PC-9 (cell line): ENCODE measurements at regions not wholly inside any gene's neighbourhood (a gene's known extent, or its start where the extent isn't known, plus 50 kb on each side); places are given as distances from the start of the nearest gene placed in this dataset.

Source experiments
- BruUV-seq: library from RNA; stranded (reverse); fragments of 400-500 nt; replicated peaks from 2 replicates; lab custom pipeline; 2021; lab: Mats Ljungman, UMichigan
- CTCF ChIA-PET: fragments of 300-600 bp; sonication (Branson Sonifier 250); formaldehyde crosslinking; loops from one replicate; lab custom pipeline; 2022; ENCODE audit warnings: antibody characterized with exemption; lab: Charles Lee
- POLR2A ChIA-PET: fragments of 300-600 bp; sonication (Branson Sonifier 250); formaldehyde crosslinking; loops from one replicate; lab custom pipeline; 2022; ENCODE audit warnings: antibody characterized with exemption; ENCODE audit not compliant: unreplicated experiment; lab: Charles Lee
- DNase-seq, 2 experiments: peaks; one replicate each; pipeline versions ENCODE4 v3.0.0 to v3.0.0-alpha.2; 2015 to 2022; ENCODE audit warnings: mixed read lengths in 1 of 2
- H2AFZ ChIP-seq: fragments of 200-600 bp; sonication (generic); 2 replicates; pipeline ENCODE4 v1.8.1; 2017; ENCODE audit warnings: antibody characterized with exemption
- H3F3A ChIP-seq: fragments of 200-600 bp; sonication (generic); 2 replicates; pipeline ENCODE4 v1.8.1; 2017; ENCODE audit warnings: antibody characterized with exemption, mild to moderate bottlenecking, low read depth; ENCODE audit not compliant: insufficient read depth
- H3K27ac ChIP-seq: fragments of 200-600 bp; sonication (generic); 2 replicates; pipeline ENCODE4 v1.6.1; 2016; ENCODE audit warnings: mixed run types
- H3K27me3 ChIP-seq: fragments of 200-600 bp; sonication (generic); 2 replicates; pipeline ENCODE4 v1.6.1; 2016; ENCODE audit warnings: low read depth, mixed run types; ENCODE audit not compliant: insufficient read depth
- H3K36me3 ChIP-seq: fragments of 200-600 bp; sonication (generic); 2 replicates; pipeline ENCODE4 v1.6.1; 2016; ENCODE audit warnings: low read depth, mixed run types
- H3K4me1 ChIP-seq: fragments of 200-600 bp; sonication (generic); replicated peaks from 2 replicates; pipeline ENCODE4 v1.6.1; 2016; ENCODE audit warnings: mixed run types; ENCODE audit not compliant: insufficient read depth
- H3K4me2 ChIP-seq: fragments of 200-600 bp; sonication (generic); 2 replicates; pipeline ENCODE4 v1.6.1; 2017; ENCODE audit warnings: mixed run types
- H3K4me3 ChIP-seq: fragments of 200-600 bp; sonication (generic); 2 replicates; pipeline ENCODE4 v1.6.1; 2016; ENCODE audit warnings: mixed run types
- H3K79me2 ChIP-seq: fragments of 200-600 bp; sonication (generic); 2 replicates; pipeline ENCODE4 v1.6.1; 2017; ENCODE audit warnings: low read depth, mixed run types
- H3K9me2 ChIP-seq: fragments of 200-600 bp; sonication (generic); 2 replicates; pipeline ENCODE4 v1.8.1; 2017; ENCODE audit warnings: mild to moderate bottlenecking; ENCODE audit not compliant: insufficient read depth
- H3K9me3 ChIP-seq: fragments of 200-600 bp; sonication (generic); 2 replicates; pipeline ENCODE4 v1.8.1; 2016; ENCODE audit warnings: low read depth; ENCODE audit not compliant: insufficient read depth
- H4K20me1 ChIP-seq: fragments of 200-600 bp; sonication (generic); 2 replicates; pipeline ENCODE4 v1.8.1; 2017; ENCODE audit not compliant: insufficient read depth
- EZH2 ChIP-seq: fragments of 200-600 bp; sonication (generic); IDR thresholded peaks from 2 replicates; pipeline ENCODE4 v1.8.0; 2017; ENCODE audit warnings: antibody characterized with exemption, low read depth
- intact Hi-C: fragments of 100-400 bp; cut with micrococcal nuclease; formaldehyde crosslinking; loops from one replicate; pipeline ENCODE4 v1.10.0; 2022; ENCODE audit not compliant: unreplicated experiment
- TF ChIP-seq, protein P1 (sequence below): fragments of 200-600 bp; sonication (generic); conservative IDR thresholded peaks from 2 replicates; pipeline ENCODE4 v1.6.1; 2017; ENCODE audit warnings: mixed run types, antibody characterized with exemption, mild to moderate bottlenecking, moderate library complexity

DNA sequence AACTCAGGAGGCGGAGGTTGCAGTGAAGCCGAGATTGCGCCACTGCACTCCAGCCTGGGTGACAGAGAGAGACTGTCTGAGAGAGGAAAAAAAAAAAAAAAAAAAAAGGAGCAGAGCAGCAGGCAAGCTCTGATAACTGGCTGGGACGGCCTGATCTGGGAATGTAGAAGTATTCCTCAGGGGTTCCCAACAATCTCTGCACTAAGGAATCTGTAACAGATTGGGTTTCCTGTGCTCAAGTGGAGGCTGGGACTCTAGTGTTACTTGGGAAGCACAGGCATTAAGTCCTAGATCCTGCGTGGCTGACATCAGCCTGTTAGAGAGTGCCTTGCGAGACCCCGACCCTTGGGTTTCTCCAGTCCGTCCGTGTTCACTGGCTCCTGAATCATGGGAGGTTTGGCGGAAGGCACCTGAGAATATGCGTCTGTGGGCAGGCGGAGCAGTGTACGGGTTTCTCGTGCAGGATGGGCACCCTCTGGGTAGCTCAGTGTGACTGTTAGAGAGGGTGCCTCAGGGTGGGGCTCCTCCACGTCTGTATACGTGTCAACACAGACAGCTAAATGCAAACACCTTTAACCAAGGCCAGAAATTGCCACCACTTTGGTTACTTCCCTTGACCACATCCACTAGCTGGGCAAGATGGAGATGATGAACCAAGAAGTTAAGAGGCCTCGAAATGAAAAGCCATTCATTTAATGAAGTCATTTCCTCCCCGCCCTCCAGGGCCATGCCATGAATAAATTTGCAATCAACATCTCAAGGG, 174.9 kb upstream of the RPL38 start:
- DNase-seq, result no peak
- POLR2A ChIA-PET, result no interaction called here
- Histone ChIP-seq H3K9me3 (no peaks in the 10 kb centered on the region), H3K27ac (no peak overlapping the region), H3K9me2 (no peaks in the 10 kb centered on the region), H4K20me1 (no peaks in the 10 kb centered on the region), H3F3A (no peaks in the 10 kb centered on the region), H3K4me1 (no peaks in the 10 kb centered on the region), H3K36me3 (no peaks in the 10 kb centered on the region), H3K79me2 (no peaks in the 10 kb centered on the region), H3K27me3 (peaks cover 94% of the 10 kb centered on the region), H2AFZ (no peak overlapping the region), H3K4me3 (no peak overlapping the region), H3K4me2 (no peak overlapping the region)
- intact Hi-C loops, result no loop called here
- BruUV-seq, result no TSS peak
- CTCF ChIA-PET, result no interaction called here
- TF ChIP-seq EZH2, result no peak

DNA sequence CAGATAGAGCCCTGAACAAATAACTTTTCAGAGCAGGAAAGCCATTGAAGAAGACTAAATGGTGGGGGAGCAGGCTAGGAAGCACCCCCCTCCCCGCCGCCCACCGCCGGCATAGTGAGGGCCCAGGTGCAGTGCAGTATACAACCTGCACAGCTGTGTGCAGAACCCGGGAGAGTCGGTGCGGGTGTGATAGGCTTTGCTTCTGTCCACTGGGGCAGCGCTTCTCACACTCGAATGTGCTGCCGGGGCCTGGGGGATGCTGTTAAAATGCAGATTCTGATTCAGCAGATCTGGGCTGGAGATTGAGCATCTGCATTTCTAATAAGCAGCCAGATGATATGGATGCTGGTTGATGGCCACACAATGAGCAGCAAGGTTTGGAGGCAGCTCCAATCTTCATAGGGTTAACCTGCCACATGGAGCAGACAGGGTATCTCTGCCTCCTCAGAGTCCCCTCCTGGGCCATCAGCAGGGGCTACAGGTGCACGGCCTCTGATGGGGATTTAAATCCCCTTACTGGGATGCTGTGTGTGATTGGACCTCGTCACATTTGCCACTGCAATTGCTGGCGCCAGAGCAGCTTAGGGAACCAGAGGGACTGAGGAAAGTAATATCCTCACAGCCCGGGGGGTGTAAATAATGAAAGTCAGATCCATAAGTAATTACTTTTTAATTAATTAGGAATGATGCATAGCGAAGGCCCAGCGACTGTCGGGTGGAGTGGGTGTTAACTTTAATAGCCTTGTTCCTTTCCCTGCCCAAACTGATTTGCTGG, 172.0 kb upstream of the RPL38 start:
- CTCF ChIA-PET, result no interaction called here
- H3K4me2 ChIP-seq, result no peak overlapping the region
- no peak overlapping the region for H2AFZ ChIP-seq
- no peaks in the 10 kb centered on the region for H4K20me1 ChIP-seq
- no TSS peak for BruUV-seq
- no peaks in the 10 kb centered on the region for H3K36me3 ChIP-seq
- H3F3A ChIP-seq, result no peaks in the 10 kb centered on the region
- intact Hi-C loops, result no loop called here
- no peaks in the 10 kb centered on the region for H3K9me2 ChIP-seq
- POLR2A ChIA-PET, result no interaction called here
- no peaks in the 10 kb centered on the region for H3K79me2 ChIP-seq
- DNase-seq, result no peak
- H3K27ac ChIP-seq, result no peak overlapping the region
- H3K27me3 ChIP-seq, result peaks cover 99% of the 10 kb centered on the region
- no peak overlapping the region for H3K4me3 ChIP-seq
- H3K9me3 ChIP-seq, result no peaks in the 10 kb centered on the region
- TF ChIP-seq, protein P1, sequence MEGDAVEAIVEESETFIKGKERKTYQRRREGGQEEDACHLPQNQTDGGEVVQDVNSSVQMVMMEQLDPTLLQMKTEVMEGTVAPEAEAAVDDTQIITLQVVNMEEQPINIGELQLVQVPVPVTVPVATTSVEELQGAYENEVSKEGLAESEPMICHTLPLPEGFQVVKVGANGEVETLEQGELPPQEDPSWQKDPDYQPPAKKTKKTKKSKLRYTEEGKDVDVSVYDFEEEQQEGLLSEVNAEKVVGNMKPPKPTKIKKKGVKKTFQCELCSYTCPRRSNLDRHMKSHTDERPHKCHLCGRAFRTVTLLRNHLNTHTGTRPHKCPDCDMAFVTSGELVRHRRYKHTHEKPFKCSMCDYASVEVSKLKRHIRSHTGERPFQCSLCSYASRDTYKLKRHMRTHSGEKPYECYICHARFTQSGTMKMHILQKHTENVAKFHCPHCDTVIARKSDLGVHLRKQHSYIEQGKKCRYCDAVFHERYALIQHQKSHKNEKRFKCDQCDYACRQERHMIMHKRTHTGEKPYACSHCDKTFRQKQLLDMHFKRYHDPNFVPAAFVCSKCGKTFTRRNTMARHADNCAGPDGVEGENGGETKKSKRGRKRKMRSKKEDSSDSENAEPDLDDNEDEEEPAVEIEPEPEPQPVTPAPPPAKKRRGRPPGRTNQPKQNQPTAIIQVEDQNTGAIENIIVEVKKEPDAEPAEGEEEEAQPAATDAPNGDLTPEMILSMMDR, result no peak
- TF ChIP-seq EZH2, result no peak
- H3K4me1 ChIP-seq, result no peaks in the 10 kb centered on the region

DNA sequence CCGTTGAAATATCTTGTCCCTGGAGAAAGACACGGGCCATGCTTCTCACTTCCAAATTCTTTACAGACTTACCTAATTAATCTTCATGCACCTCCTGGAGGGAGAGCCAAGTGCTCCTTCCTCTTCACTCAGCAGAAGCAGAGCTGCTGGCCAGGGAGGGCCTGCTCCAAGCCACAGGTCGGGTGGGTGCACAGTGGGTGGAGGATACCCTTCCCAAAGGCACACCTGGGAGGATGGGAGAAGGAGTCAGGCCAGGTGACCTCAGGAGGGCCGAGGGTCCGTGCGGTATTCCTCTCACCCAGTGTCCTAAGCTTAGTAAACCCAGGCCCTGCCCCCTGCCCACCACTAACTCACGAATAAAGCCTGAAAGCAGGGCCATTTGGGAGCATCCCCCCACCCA, 171.3 kb upstream of the RPL38 start:
- no peaks in the 10 kb centered on the region for H3K36me3 ChIP-seq
- POLR2A ChIA-PET, result no interaction called here
- no peaks in the 10 kb centered on the region for H3F3A ChIP-seq
- no peak overlapping the region for H3K4me2 ChIP-seq
- H3K4me1 ChIP-seq, result no peaks in the 10 kb centered on the region
- DNase-seq, result no peak
- no peak overlapping the region for H3K27ac ChIP-seq
- TF ChIP-seq EZH2, result no peak
- TF ChIP-seq, protein P1, result no peak
- CTCF ChIA-PET, result no interaction called here
- no peak overlapping the region for H3K4me3 ChIP-seq
- H3K9me2 ChIP-seq, result no peaks in the 10 kb centered on the region
- intact Hi-C loops, result no loop called here
- H3K27me3 ChIP-seq, result peaks cover 99% of the 10 kb centered on the region
- no peaks in the 10 kb centered on the region for H3K79me2 ChIP-seq
- no TSS peak for BruUV-seq
- H3K9me3 ChIP-seq, result no peaks in the 10 kb centered on the region
- no peaks in the 10 kb centered on the region for H4K20me1 ChIP-seq
- H2AFZ ChIP-seq, result no peak overlapping the region
